Retinal pigment epithelial cell (primary cell): ENCODE measurements at regions not wholly inside any gene's neighbourhood (a gene's known extent, or its start where the extent isn't known, plus 50 kb on each side); places are given as distances from the start of the nearest gene placed in this dataset.

Experiments
- DNase-seq: peaks from one replicate; pipeline ENCODE4 v3.0.0-alpha.2; 2010; ENCODE audit warnings: low read depth
- H3K4me3 ChIP-seq: 2 replicates; pipeline ENCODE4 v1.5.1; 2011; ENCODE audit warnings: mild to moderate bottlenecking, low read length, control low read depth, moderate library complexity
- TF ChIP-seq, protein P1 (sequence below): conservative IDR thresholded peaks from 2 replicates; pipeline ENCODE4 v1.5.1; 2011; ENCODE audit warnings: low read depth, low read length, control low read depth, inconsistent platforms

DNA sequence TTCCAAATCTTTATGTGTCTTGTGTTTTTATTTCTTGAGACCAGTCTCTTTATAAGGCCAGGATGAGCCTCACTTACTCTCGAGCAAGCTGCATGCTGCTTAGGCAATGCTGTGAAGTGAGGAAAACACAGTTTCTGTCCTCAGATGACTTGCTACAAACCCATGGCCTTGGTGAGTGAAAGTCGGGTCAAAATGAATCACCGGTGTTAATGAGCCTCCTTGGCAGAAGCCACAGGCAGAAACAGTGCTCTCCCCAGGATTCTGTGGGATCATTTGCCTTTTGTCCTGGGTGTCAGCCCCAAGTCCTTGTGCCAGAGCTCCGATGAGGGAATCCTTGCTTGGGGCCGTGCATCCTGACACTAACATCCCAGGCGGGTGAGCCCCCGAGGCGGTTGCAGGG is 482.5 kb downstream of the QKI start:
- no peak for DNase-seq
- TF ChIP-seq, protein P1, sequence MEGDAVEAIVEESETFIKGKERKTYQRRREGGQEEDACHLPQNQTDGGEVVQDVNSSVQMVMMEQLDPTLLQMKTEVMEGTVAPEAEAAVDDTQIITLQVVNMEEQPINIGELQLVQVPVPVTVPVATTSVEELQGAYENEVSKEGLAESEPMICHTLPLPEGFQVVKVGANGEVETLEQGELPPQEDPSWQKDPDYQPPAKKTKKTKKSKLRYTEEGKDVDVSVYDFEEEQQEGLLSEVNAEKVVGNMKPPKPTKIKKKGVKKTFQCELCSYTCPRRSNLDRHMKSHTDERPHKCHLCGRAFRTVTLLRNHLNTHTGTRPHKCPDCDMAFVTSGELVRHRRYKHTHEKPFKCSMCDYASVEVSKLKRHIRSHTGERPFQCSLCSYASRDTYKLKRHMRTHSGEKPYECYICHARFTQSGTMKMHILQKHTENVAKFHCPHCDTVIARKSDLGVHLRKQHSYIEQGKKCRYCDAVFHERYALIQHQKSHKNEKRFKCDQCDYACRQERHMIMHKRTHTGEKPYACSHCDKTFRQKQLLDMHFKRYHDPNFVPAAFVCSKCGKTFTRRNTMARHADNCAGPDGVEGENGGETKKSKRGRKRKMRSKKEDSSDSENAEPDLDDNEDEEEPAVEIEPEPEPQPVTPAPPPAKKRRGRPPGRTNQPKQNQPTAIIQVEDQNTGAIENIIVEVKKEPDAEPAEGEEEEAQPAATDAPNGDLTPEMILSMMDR: no peak
- H3K4me3 ChIP-seq: no peak overlapping the region

DNA sequence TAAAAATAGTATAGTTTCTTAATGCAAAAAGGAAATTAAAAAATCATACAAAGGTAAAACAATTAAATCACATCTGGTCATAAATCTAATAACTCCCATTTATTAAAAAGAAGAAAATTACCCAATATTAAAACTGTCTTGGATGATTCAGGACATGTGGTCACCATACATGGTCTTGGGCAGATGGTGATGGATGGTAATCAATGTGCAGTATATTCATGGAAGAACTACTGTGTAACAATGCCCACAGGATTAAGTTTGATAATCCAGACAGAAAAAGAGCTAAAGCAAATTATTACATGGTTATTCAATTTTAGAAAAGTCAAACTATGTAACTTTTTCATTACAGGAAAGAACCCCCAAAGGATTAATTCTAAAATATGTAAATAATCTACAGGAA is 480.6 kb downstream of the QKI start:
- H3K4me3 ChIP-seq: no peak overlapping the region
- no peak for DNase-seq
- TF ChIP-seq, protein P1: no peak

DNA sequence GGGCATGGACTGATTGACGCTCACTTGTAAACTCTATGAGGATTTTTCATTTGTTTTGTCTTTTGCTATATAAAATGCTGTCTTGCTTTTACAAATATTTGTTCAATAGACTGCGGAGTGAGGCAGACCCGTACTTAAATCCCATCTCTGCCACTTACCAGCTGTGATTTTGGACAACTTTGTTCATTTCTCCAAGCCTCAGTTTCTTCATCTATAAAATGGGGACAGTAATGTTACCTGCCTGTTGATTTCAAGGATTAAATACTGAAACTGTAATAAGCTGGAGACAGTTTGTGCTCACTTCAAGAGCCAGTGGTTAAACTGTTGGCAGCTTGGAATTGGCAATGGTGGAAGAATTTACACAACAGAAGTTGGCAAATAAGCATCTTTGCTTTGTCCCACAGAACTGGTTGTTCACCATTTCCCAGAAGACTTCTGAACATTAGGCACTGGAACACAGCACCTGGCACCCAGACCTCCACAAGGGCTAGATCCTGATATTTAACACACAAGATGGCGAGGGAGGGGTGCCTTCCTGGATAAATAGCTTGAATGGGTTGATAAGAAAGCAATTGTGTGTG is 479.2 kb downstream of the QKI start:
- TF ChIP-seq, protein P1: no peak
- DNase-seq: no peak
- no peak overlapping the region for H3K4me3 ChIP-seq

DNA sequence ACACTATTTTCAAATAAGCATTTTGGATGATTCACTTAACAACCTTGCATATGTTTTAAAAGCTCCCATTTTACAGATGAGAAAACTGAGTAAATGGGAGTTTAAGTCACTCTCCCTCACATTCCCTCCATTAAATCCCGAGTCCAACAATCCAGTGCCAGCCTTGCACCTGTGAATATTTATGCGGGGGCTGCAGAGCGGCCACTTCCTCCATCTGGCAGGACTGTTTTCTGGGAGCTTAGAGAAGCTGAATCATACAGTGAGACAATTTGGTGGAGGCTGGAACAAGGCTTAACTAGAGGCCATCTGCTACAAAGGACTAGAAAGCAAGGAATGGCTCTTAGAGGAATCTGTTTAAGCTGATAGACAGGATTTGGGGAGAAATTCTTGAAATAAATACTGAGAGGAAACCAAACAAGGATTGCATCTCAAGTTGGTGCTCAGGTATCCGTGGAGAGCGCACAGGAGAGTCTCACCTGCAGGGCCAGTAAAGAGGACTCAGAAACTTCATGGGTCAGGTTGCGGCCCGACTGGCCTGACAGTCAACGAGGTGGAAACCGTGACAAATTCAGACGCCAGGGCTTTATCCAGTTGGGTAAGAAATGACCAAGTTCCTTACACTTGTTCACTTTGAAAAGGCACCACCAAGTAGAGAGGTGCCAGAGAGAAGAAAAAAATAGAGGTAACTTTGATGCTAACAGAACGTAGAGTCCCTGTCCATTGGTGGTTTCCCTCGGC is 478.5 kb downstream of the QKI start:
- DNase-seq: no peak
- TF ChIP-seq, protein P1: no peak
- no peak overlapping the region for H3K4me3 ChIP-seq

DNA sequence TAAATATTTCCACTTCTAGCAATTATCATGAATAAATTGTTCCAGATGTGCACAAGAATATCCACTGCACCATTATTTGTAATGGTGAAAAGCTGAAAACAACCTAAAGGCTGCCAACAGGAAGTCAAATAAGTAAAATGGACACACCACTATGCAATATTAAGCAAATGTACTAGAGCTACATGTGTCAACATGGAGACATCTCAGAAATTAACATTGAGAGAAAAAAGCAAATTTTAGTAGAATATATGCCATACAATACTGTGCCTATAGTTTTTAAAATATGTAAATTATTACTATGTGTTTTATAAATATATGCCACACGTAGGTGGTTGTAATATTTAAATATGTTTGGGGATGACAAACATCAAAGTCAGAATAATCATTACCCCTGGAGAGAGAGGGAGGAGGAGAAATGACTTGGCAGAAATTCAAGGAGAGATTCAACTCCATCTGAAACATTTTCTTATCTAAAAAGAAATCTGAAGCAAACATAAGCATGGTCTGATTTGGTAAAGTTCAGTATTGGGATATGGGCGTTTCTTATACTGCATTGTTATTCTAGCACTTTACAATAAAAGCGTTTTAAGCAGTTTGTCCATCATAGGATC is 475.5 kb downstream of the QKI start:
- no peak overlapping the region for H3K4me3 ChIP-seq
- no peak for DNase-seq
- TF ChIP-seq, protein P1: no peak

DNA sequence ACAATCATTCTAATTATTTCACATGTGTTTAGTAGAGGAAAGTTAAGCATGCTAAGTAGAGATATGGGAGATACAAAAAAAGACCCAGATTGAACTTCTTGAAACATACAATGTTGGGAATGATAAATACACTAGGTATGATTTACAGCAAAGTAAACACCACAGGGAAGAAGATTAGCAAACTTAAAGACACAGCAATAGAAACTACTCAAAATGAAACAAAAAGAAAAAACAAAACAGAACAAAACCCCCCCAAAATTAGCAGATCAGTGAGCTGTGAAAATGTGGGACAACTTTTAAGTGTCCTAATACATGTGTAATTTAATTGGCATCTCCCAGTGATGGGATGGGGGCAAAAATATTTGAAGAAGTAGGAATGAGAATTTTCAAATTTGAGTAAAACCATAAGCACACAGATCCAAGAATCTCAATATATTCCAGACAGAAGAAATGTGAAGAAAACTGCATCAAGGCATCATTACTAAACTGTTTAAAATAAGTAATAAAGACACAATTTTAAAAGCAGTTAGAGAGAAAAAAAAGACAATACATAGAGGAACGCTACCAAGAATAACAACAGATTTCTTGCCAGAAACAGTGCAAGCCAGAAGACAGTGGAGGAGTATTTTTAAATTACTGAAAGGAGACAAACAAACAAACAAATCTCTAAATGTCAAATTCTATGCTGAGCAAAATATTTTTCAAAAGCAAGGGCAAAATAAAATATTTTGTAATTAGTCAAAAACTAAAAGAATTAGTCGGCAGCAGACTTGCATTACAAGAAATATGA is 473.7 kb downstream of the QKI start:
- no peak for DNase-seq
- TF ChIP-seq, protein P1: no peak
- no peak overlapping the region for H3K4me3 ChIP-seq
